ENCODE measurements at regions not wholly inside any gene's neighbourhood (a gene's known extent, or its start where the extent isn't known, plus 50 kb on each side); places are given as distances from the start of the nearest gene placed in this dataset.
A peak's percentile ranks its signal among the peaks of the same experiment; 100 is the strongest.

- no peak for DNase-seq
Measured at GRCh38 chr4:22921936-22922335, 229.2 kb downstream of the GBA3 start.

GRCh38 chr4:22911285-22911684 is 218.5 kb downstream of the GBA3 start:
- no peak for DNase-seq

DNA sequence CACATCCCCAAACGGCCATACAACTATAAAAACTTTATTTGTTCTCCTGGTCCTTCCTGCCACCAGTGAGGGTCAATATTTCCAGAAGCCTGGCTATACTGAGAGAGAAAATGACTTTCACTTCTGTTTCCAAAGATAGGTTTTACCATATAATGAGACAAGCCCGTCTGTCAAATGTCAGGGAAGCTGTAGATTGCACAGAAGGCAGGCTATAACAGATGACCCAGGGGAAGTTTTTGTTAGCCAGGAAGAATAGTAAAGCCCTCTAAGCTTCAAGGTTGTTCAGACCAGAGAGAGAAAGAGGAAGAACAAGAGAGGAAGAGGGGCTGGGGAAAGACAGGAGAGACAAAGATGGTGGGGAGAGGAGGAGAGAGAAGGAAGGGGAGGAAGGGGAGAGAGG is 217.5 kb downstream of the GBA3 start:
- DNase-seq: no peak

DNA sequence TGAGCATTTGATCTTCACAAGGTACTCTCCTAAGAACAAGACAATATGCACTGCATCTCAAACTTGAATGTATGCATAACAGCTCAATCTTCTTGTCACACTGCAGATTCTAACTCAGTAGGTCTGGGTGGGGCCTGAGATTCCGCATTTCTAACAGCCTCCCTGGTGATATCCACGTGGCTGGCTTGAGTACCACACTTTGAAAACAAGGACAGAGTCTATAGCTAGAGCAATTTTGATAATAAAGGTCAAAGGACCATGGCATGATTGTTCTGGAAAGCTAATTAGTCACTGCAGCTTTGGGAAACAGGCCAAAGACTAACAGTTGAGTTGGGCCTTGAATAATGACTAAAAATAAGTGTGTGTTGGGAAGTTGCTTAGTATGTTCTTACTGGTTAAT is 213.3 kb downstream of the GBA3 start:
- no peak for DNase-seq

- no peak for DNase-seq
Measured at GRCh38 chr4:22903913-22904312, 211.2 kb downstream of the GBA3 start.

GRCh38 chr4:22901631-22902030 is 208.9 kb downstream of the GBA3 start:
- no peak for DNase-seq

DNA sequence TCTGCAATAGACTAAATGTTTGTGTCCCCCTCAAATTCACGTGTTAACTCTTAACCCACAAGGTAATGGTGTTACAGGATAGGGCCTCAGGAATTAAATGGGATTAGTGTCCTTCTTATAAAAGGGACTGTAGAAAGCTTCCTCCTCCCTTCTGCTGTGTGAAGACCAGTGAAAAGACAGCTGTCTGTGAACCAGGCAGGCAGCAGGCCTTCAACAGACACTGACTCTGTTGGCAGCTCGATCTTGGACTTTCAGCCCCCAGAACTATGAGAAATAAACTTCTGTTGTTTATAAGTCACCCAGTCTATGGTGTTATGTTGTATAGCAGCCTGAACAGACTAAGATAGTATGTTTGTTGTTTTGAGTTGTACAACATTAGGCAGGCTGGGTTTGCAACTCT is 208.1 kb downstream of the GBA3 start:
- DNase-seq: no peak

GRCh38 chr4:22897520-22898108 is 204.9 kb downstream of the GBA3 start:
- DNase-seq: peak; percentile 6

GRCh38 chr4:22895482-22895881 is 202.7 kb downstream of the GBA3 start:
- no peak for DNase-seq

GRCh38 chr4:22884157-22884556 is 191.4 kb downstream of the GBA3 start:
- no peak for DNase-seq

DNA sequence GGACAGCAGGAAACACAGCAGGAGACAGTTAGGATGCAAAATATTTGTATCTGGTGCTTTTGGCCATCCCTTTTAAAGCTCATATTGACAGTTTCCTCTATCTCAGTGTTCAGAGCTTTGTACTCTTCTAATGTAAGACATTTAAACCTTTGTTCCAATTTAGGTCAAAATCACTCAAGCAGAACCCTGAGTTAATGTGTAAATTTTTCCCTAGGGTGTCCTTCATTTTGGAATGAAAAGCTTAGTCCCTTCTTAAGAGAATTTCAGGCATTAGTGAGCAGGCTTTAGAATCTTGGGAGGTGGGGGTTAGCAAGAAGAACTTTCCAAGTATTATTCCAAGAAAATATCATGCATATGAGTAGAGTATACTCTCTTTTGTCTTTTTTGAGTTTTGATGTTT is 188.7 kb downstream of the GBA3 start:
- no peak for DNase-seq

DNA sequence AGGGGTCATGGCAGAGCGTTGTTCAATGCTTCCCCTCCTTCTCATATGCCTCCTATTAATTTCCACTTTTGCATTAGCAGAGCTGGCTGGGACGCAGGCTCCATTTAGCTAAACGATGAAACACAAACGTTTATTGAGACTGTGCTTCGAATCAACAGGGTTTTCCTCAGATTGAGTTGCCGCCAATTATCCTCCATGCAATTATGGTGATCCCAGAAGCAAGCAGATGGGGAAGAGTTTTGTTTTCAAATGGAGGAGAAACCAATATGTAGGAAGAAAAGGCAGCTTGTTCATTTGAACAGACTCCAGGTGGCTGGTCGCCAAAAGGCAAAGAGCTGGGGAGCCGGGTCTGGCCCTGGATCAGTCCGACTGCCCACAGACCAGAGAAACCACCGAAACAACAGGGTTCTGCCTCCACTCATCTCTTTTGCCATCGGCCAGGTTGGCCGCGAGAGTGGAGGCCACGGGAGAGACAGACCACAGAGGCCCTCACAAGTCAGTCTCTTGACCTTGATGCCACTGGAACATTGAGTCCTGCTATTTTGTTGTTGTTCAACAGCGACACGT is 184.8 kb downstream of the GBA3 start:
- no peak for DNase-seq

DNA sequence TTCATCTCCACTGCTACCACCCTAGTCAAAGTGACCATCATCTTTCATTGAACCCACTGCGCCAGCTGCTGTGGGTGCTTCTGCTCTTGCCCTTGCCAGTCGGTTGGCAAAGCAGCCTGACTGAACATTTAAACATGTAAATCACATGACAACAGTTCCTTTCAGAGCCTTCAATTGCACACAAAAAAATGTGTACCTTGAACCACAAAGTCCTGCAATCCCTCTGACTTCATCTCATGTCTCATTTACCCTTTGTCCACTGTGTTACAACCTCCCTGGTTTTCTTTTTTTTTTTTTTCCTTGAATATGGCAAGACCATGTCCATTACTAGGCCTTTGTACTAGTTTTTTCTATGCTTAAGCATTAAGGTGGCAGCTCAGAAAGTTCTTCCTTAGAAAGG is 183.5 kb downstream of the GBA3 start:
- no peak for DNase-seq

DNA sequence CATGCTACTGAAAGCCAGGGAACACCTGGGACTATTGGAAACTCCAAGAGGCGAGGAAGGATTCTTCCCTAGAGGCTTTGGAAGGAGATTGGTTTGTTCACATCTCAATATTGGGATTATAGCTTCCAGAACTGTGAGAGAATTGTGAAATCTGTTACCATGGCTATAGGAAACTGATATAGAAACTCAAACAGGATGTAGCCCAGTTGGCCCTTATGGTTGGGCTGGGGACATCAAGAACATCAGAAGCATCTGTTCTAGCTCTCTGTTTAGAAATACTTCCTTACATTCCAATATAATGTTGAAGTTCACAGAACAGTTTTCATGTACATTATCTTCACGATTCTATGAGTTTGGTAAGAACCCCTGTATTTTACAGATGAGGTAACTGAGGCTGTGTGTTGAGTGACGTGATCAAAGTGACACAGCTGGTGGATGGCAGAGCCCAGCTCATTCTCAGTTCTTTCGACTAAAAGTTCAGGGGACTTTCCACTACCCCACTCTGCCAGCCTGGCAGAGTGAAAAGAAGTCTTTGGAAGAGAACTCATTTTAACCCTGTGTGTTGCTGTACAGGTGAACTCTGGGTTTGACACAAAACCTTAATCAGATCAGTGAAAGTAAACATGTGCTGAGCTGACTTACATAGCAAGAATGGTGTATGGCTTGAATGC is 183.0 kb downstream of the GBA3 start:
- DNase-seq: no peak

DNA sequence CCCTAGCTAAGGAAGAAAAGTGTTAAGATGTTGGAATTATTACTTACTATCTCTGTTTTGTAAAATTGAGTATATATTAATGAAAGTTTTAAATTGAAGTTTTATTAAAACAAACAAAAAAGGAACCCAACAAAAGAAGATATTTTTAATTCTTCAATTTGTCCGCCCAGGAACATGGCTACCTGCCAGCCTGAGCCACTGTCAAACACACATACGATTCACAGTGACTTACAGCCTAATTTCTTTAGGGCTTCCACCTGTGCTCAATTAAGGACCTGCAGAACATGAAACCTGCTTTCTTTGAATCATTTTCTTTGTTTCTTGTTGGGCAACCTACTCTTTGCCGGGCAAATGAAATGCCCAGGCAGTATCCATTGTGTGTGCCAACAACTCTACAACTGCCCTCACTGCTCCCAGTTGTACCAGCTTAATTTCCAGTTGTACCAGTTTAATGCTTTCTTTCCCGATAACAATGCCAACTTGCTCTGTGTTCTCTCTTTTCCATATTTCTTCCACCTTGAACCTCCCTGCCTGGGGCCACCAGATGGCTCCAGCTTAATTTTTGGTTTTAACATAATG is 181.7 kb downstream of the GBA3 start:
- DNase-seq: no peak

- no peak for DNase-seq
Measured at GRCh38 chr4:22873899-22874298, 181.2 kb downstream of the GBA3 start.

- DNase-seq: no peak
Measured at GRCh38 chr4:22870847-22871449, 178.2 kb downstream of the GBA3 start.

DNA sequence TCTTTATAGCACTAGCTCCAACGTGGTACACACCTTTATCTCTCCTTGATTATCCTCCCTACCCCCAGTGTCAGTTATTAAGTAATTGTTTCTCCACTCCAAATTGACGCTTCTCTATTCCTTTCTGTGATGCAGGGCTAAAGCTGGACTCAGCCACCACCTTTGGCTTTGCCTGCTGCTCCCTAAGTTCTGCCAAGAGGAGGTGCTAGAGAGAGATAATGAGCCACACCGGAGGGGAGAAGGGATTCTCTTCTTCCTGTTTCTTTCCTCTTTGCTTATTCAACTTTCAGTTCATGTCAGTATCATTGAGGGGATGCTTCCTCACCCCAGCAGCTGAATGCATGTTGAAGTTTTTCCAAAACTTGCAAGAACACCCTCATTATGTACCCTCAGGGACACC is 176.5 kb downstream of the GBA3 start:
- DNase-seq: no peak

Measured in stimulated activated CD4-positive, alpha-beta T cell treated with anti-CD3 and anti-CD28 coated beads, Interleukin-12 subunit alpha, Interleukin-12 subunit beta, amount 100 ng/mL, for 4 hours (primary cell).